Mucosa of rectum (tissue), 2 donors: ENCODE measurements at regions not wholly inside any gene's neighbourhood (a gene's known extent, or its start where the extent isn't known, plus 50 kb on each side); places are given as distances from the start of the nearest gene placed in this dataset.
"Not testable (repeated sequence)": the region's sequence is repeated elsewhere in the genome, so short reads cannot be mapped to it uniquely, and the experiment has no call there.

ENCODE experiments used
- H3K27ac ChIP-seq, 2 donors: one replicate each; pipeline ENCODE4 v1.7.0; 2013; ENCODE audit warnings: inconsistent platforms in 2 of 2, low read depth in 2 of 2, low read length in 2 of 2
- H3K27me3 ChIP-seq, 2 donors: one replicate each; pipeline ENCODE4 v1.7.0; 2013; ENCODE audit warnings: low read length in 2 of 2; ENCODE audit not compliant: control insufficient read depth in 2 of 2, insufficient read depth in 2 of 2
- H3K36me3 ChIP-seq, 2 donors: one replicate each; pipeline ENCODE4 v1.7.0; 2013; ENCODE audit warnings: low read length in 2 of 2; ENCODE audit not compliant: control insufficient read depth in 2 of 2, insufficient read depth in 2 of 2
- H3K4me1 ChIP-seq, 2 donors: one replicate each; pipeline ENCODE4 v1.7.0; 2013; ENCODE audit warnings: low read length in 2 of 2, mild to moderate bottlenecking in 1 of 2; ENCODE audit not compliant: control insufficient read depth in 2 of 2, insufficient read depth in 2 of 2
- H3K4me3 ChIP-seq, 2 donors: one replicate each; pipeline ENCODE4 v1.7.0; 2013; ENCODE audit warnings: low read length in 2 of 2
- H3K9ac ChIP-seq, 2 donors: one replicate each; pipeline ENCODE4 v1.7.0; 2013; ENCODE audit warnings: low read length in 2 of 2, low read depth in 1 of 2, mild to moderate bottlenecking in 1 of 2
- H3K9me3 ChIP-seq, 2 donors: one replicate each; pipeline ENCODE4 v1.7.0; 2013; ENCODE audit warnings: low read length in 2 of 2; ENCODE audit not compliant: control insufficient read depth in 2 of 2
- donor health status: healthy.
- donor health status: Normal muscosa, but diverticular disease.

DNA sequence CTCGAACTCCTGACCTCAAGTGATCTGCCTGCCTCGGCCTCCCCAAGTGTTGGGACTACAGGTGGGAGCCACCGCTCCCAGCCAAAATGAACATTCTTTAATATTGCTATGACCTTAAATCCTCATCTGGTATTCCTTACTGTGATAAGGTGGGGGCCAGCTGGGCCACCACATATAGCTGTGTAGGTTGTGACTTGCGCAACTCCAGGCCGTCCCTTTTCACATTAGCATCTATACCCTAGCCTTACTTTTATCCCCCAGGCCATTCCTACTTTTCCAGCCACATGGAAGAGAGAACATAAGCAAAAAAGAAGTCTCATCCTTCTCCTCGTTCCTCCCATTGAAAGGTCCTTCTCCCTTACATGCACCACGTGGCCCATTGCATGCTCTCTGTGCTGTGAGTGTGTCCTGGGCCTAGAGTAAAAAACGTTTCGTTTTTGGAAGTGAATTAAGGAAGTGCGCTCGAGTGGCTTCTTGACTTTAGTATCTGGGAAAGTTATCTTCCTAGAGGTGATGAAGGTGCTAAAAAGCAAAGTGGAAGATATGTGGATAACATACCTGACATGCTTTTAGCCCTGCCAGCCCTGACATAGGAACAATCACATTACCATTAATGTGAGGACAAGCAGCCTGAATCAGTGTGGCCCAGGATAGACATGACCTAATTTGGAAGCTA lies 56.8 kb upstream of the KIF13A start:
- H3K27ac ChIP-seq, result no peak overlapping the region

GRCh38 chr6:18042536-18043145 lies 55.2 kb upstream of the KIF13A start:
- no peaks in the 10 kb centered on the region for H3K9me3 ChIP-seq
- H3K9ac ChIP-seq, result no peak overlapping the region
- peaks cover 0 to 6% of the 10 kb centered on the region in 2 donors for H3K4me1 ChIP-seq
- H3K36me3 ChIP-seq, result no peaks in the 10 kb centered on the region
- H3K4me3 ChIP-seq, result no peak overlapping the region
- H3K27ac ChIP-seq, result no peak overlapping the region
- H3K27me3 ChIP-seq, result no peaks in the 10 kb centered on the region

More for the DNA sequence above, 56.8 kb upstream of the KIF13A start:
- Histone ChIP-seq H3K4me1 (peaks cover 4 to 13% of the 10 kb centered on the region in 2 donors), H3K27me3 (no peaks in the 10 kb centered on the region), H3K9me3 (no peaks in the 10 kb centered on the region), H3K4me3 (no peak overlapping the region), H3K9ac (no peak overlapping the region), H3K36me3 (no peaks in the 10 kb centered on the region)

DNA sequence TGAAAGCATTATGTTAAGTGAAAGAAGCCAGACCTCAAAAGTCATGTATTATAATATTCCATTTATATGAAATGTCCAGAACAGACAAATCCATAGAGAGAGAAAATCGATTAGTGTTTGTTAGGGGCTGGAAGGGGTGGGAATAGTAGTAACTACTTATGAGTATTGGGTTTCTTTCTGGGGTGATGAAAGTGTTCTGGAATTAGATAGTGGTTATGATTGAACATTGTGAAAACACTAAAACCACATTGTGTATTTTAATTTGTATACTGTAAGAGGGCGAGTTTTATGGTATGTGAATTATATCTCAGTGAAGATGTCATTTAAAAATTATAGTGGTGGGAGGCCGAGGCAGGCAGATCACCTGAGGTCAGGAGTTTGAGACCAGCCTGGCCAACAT lies 52.0 kb upstream of the KIF13A start:
- H3K9me3 ChIP-seq, result no peaks in the 10 kb centered on the region
- H3K4me1 ChIP-seq, result no peaks in the 10 kb centered on the region
- no peak overlapping the region for H3K9ac ChIP-seq
- H3K27me3 ChIP-seq, result no peaks in the 10 kb centered on the region
- H3K27ac ChIP-seq, result no peak overlapping the region
- no peak overlapping the region for H3K4me3 ChIP-seq
- H3K36me3 ChIP-seq, result no peaks in the 10 kb centered on the region

DNA sequence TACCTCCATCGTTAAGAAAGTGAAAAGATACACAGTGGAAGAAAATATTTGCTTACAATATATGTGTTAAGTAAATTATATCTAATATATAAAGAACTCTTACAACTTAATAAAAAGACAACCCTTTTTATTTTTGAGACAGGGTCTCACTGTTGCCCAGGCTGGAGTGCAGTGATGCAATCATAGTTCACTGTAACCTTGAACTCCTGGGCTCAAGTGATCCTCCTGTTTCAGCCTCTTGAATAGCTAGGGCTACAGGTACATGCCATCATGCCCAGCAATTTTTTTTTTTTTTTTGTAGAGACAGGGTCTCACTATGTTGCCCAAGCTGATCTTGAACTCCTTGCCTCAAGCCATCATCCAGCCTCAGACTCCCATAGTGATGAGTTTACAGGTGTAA lies 50.8 kb upstream of the KIF13A start:
- H3K27me3 ChIP-seq, H3K36me3 ChIP-seq, H3K4me3 ChIP-seq, H3K9ac ChIP-seq, H3K27ac ChIP-seq, H3K9me3 ChIP-seq, H3K4me1 ChIP-seq: not testable (repeated sequence)
